C4-2B (cell line): ENCODE measurements at regions not wholly inside any gene's neighbourhood (a gene's known extent, or its start where the extent isn't known, plus 50 kb on each side); places are given as distances from the start of the nearest gene placed in this dataset.

ENCODE experiments used
- H3K27ac ChIP-seq: fragments of 450-650 bp; 2 replicates; pipeline ENCODE4 v1.5.1; 2017
- CTCF ChIP-seq: fragments of 450-650 bp; conservative IDR thresholded peaks from 2 replicates; pipeline ENCODE4 v1.5.1; 2017; ENCODE audit warnings: mild to moderate bottlenecking
- ZFX ChIP-seq: fragments of 450-650 bp; IDR thresholded peaks from 2 replicates; pipeline ENCODE4 v1.6.1; 2017

GRCh38 chr12:90017316-90017715 lies 308.7 kb upstream of the ATP2B1 start:
- H3K27ac ChIP-seq: no peak overlapping the region
- TF ChIP-seq ZFX: no peak
- no peak for TF ChIP-seq CTCF

GRCh38 chr12:90015228-90015627 lies 306.6 kb upstream of the ATP2B1 start:
- H3K27ac ChIP-seq: no peak overlapping the region
- TF ChIP-seq CTCF (no peak), ZFX (no peak)

GRCh38 chr12:90013409-90013808 lies 304.8 kb upstream of the ATP2B1 start:
- TF ChIP-seq CTCF (no peak), ZFX (no peak)
- no peak overlapping the region for H3K27ac ChIP-seq

- TF ChIP-seq ZFX: no peak
- TF ChIP-seq CTCF: no peak
- H3K27ac ChIP-seq: no peak overlapping the region
These were observed 301.5 kb upstream of the ATP2B1 start for GRCh38 chr12:90010089-90010488.

- TF ChIP-seq CTCF: no peak
- no peak for TF ChIP-seq ZFX
- no peak overlapping the region for H3K27ac ChIP-seq
These were observed 299.6 kb upstream of the ATP2B1 start for GRCh38 chr12:90008277-90008676.

GRCh38 chr12:90004319-90005074 lies 295.9 kb upstream of the ATP2B1 start:
- TF ChIP-seq ZFX (no peak), CTCF (no peak)
- no peak overlapping the region for H3K27ac ChIP-seq

GRCh38 chr12:90003688-90004087 lies 295.1 kb upstream of the ATP2B1 start:
- TF ChIP-seq ZFX (no peak), CTCF (no peak)
- no peak overlapping the region for H3K27ac ChIP-seq
